SK-N-SH (cell line): ENCODE measurements at regions not wholly inside any gene's neighbourhood (a gene's known extent, or its start where the extent isn't known, plus 50 kb on each side); places are given as distances from the start of the nearest gene placed in this dataset.

Experiments
- CTCF ChIA-PET: fragments of 300-600, 350-600 bp; formaldehyde crosslinking; extraction: SDS; loops from one replicate; lab custom pipeline; 2021; lab: Yijun Ruan, JAX
- POLR2A ChIA-PET: fragments of 350-600 bp; sonication (Branson Sonifier 250); formaldehyde crosslinking; extraction: SDS; loops from one replicate; lab custom pipeline; 2020; ENCODE audit warnings: antibody characterized with exemption, inconsistent platforms; lab: Yijun Ruan, JAX
- DNase-seq: peaks from one replicate; pipeline ENCODE4 v3.0.0; 2012
- H2AFZ ChIP-seq: fragments of 200-600 bp; sonication (generic); 2 replicates; pipeline ENCODE4 v1.8.1; 2016; ENCODE audit warnings: antibody characterized with exemption, mild to moderate bottlenecking, low read depth
- H3F3A ChIP-seq: fragments of 200-600 bp; sonication (generic); replicated peaks from 2 replicates; pipeline ENCODE3; 2016; ENCODE audit warnings: antibody characterized with exemption, mild to moderate bottlenecking; ENCODE audit not compliant: insufficient read depth
- H3K27ac ChIP-seq, 2 experiments: fragments of 200-500 bp in 1 of 2; fragments of 200-600 bp in 1 of 2; sonication (Bioruptor generic) in 1 of 2; sonication (generic), shearing (Covaris generic) in 1 of 2; 2 replicates each; pipeline versions ENCODE4 v1.5.1 to v1.6.1; 2014 to 2016; ENCODE audit warnings: low read depth in 2 of 2, inconsistent platforms in 1 of 2, low read length in 1 of 2, mild to moderate bottlenecking in 1 of 2, mixed read lengths in 1 of 2
- H3K27me3 ChIP-seq: fragments of 200-600 bp; sonication (generic), shearing (Covaris generic); 2 replicates; pipeline ENCODE4 v1.6.1; 2016; ENCODE audit warnings: mixed run types; ENCODE audit not compliant: insufficient read depth
- H3K36me3 ChIP-seq, 2 experiments: fragments of 200-500 bp in 1 of 2; fragments of 200-600 bp in 1 of 2; sonication (Bioruptor generic) in 1 of 2; sonication (generic) in 1 of 2; replicated peaks in 1 of 2; 2 replicates each; pipeline versions ENCODE3 to v1.5.1; 2014 to 2016; ENCODE audit warnings: low read length in 1 of 2, mild to moderate bottlenecking in 1 of 2; ENCODE audit not compliant: insufficient read depth in 2 of 2, control insufficient read depth in 1 of 2
- H3K4me1 ChIP-seq, 2 experiments: fragments of 200-500 bp in 1 of 2; fragments of 200-600 bp in 1 of 2; sonication (Bioruptor generic) in 1 of 2; sonication (generic), shearing (Covaris generic) in 1 of 2; 2 replicates each; pipeline versions ENCODE4 v1.5.1 to v1.6.1; 2014 to 2016; ENCODE audit warnings: low read depth in 1 of 2, low read length in 1 of 2, mixed run types in 1 of 2; ENCODE audit not compliant: insufficient read depth in 2 of 2, control insufficient read depth in 1 of 2
- H3K4me2 ChIP-seq: fragments of 200-600 bp; sonication (generic), shearing (Covaris generic); 2 replicates; pipeline ENCODE4 v1.6.1; 2017; ENCODE audit warnings: mixed run types
- H3K4me3 ChIP-seq, 2 experiments: fragments of 200-500 bp in 1 of 2; fragments of 200-600 bp in 1 of 2; sonication (Bioruptor generic) in 1 of 2; sonication (generic), shearing (Covaris generic) in 1 of 2; 2 replicates each; pipeline versions ENCODE4 v1.5.1 to v1.8.1; 2014 to 2016; ENCODE audit warnings: low read depth in 2 of 2, inconsistent platforms in 1 of 2, low read length in 1 of 2, mild to moderate bottlenecking in 1 of 2, mixed read lengths in 1 of 2, moderate library complexity in 1 of 2
- H3K79me2 ChIP-seq: fragments of 200-600 bp; sonication (generic); 2 replicates; pipeline ENCODE4 v1.8.1; 2017; ENCODE audit warnings: mild to moderate bottlenecking; ENCODE audit not compliant: insufficient read depth
- H3K9ac ChIP-seq: fragments of 200-600 bp; sonication (generic); 2 replicates; pipeline ENCODE4 v1.6.1; 2017; ENCODE audit warnings: mixed run types
- H3K9me2 ChIP-seq: fragments of 200-600 bp; sonication (generic); 2 replicates; pipeline ENCODE4 v1.6.1; 2017; ENCODE audit warnings: mixed run types
- H3K9me3 ChIP-seq: fragments of 200-600 bp; sonication (generic); 2 replicates; pipeline ENCODE4 v1.6.1; 2017; ENCODE audit warnings: mixed run types, mild to moderate bottlenecking, moderate library complexity
- H4K20me1 ChIP-seq: fragments of 200-600 bp; sonication (generic); 2 replicates; pipeline ENCODE4 v1.6.1; 2017; ENCODE audit warnings: mild to moderate bottlenecking, mixed run types; ENCODE audit not compliant: insufficient read depth
- CTCF ChIP-seq: fragments of 200-600 bp; sonication (generic); IDR thresholded peaks from 2 replicates; pipeline ENCODE4 v1.6.1; 2017; ENCODE audit warnings: antibody characterized with exemption, mild to moderate bottlenecking, moderate library complexity
- EP300 ChIP-seq, 2 experiments: IDR thresholded peaks; 2 replicates each; pipeline versions ENCODE4 v1.4.0 to v1.6.1; 2012; ENCODE audit warnings: borderline replicate concordance in 1 of 2, low read depth in 1 of 2, low read length in 1 of 2
- EZH2phosphoT487 ChIP-seq: fragments of 200-600 bp; sonication (generic); IDR thresholded peaks from 2 replicates; pipeline ENCODE4 v1.6.1; 2017; ENCODE audit warnings: low read depth, mixed run types, mild to moderate bottlenecking, antibody characterized with exemption, moderate library complexity, borderline replicate concordance
- FOXJ3 ChIP-seq: sonication (generic); formaldehyde crosslinking; IDR thresholded peaks from 2 replicates; pipeline ENCODE4 v1.5.1; 2020; ENCODE audit warnings: mild to moderate bottlenecking, missing genetic modification reagents
- GABPA ChIP-seq: IDR thresholded peaks from 2 replicates; pipeline ENCODE4 v1.4.0; 2012; ENCODE audit warnings: low read depth, mild to moderate bottlenecking
- MEF2A ChIP-seq: IDR thresholded peaks from 2 replicates; pipeline ENCODE4 v1.4.0; 2012; ENCODE audit warnings: low read depth, borderline replicate concordance
- PBX3 ChIP-seq: IDR thresholded peaks from 2 replicates; pipeline ENCODE4; 2012
- RXRA ChIP-seq: IDR thresholded peaks from 2 replicates; pipeline ENCODE4 v1.4.0; 2012; ENCODE audit warnings: low read depth, mild to moderate bottlenecking, borderline replicate concordance
- SIN3A ChIP-seq: IDR thresholded peaks from 2 replicates; pipeline ENCODE4 v1.6.1; 2012; ENCODE audit warnings: low read depth, mild to moderate bottlenecking, low read length, moderate library complexity, borderline replicate concordance
- YY1 ChIP-seq: IDR thresholded peaks from 2 replicates; pipeline ENCODE4 v1.4.0; 2012; ENCODE audit warnings: low read depth, mild to moderate bottlenecking
- whole genome bisulfite sequencing: methylation state at CpG from one replicate; pipeline ENCODE4 v1.1.6; 2017; ENCODE audit warnings: low lambda C conversion rate; 5-methylcytosine and 5-hydroxymethylcytosine counted together

GRCh38 chr3:24683633-24684384 lies 189.2 kb upstream of the THRB start (continued):
- TF ChIP-seq CTCF: peak; percentile 70

GRCh38 chr3:24684506-24685023 lies 189.9 kb upstream of the THRB start:
- POLR2A ChIA-PET: no interaction called here
- H3K79me2 ChIP-seq: no peaks in the 10 kb centered on the region
- H3K9me3 ChIP-seq: no peaks in the 10 kb centered on the region
- H3K4me2 ChIP-seq: no peak overlapping the region
- H3F3A ChIP-seq: no peaks in the 10 kb centered on the region
- CTCF ChIA-PET: interaction anchor here (0.6 to 2.2 kb wide), 38 partner anchors 8 to 910 kb away, joined by 3 to 17 read pairs (median 4); no protein-coding TSS in a partner anchor
- no peaks in the 10 kb centered on the region for H4K20me1 ChIP-seq
- no peaks in the 10 kb centered on the region for H3K9me2 ChIP-seq
- no peak for TF ChIP-seq SIN3A
- TF ChIP-seq RXRA: no peak
- no peak for TF ChIP-seq FOXJ3 (CRISPR knock-in tag)
- no peak for TF ChIP-seq MEF2A
- TF ChIP-seq EP300 (IDR thresholded peaks at IDR 0.05; ENCODE audit: borderline replicate concordance in 1 of 2, low read depth in 1 of 2, low read length in 1 of 2): no peak
- no peak overlapping the region for H2AFZ ChIP-seq
- H3K27me3 ChIP-seq: no peaks in the 10 kb centered on the region
- H3K4me3 ChIP-seq: no peak overlapping the region
- H3K9ac ChIP-seq: no peak overlapping the region
- H3K4me1 ChIP-seq: no peaks in the 10 kb centered on the region; a peak in 1 of 4 replicates
- no peaks in the 10 kb centered on the region for H3K36me3 ChIP-seq
- 87% methylated on average over 6 of the region's 6 CpGs for WGBS
- no peak overlapping the region for H3K27ac ChIP-seq
- no peak for DNase-seq

GRCh38 chr3:24686808-24687207 lies 192.2 kb upstream of the THRB start:
- no peaks in the 10 kb centered on the region; the same call in 1 of the 2 replicates for H3K27me3 ChIP-seq
- no peak for DNase-seq
- H3F3A ChIP-seq: no peaks in the 10 kb centered on the region
- H3K4me1 ChIP-seq: no peaks in the 10 kb centered on the region; a peak in 1 of 4 replicates
- TF ChIP-seq PBX3 (no peak), YY1 (no peak), GABPA (no peak), RXRA (no peak), EZH2phosphoT487 (no peak)
- TF ChIP-seq, all 33 proteins: peak for 0
- no peaks in the 10 kb centered on the region for H3K9me2 ChIP-seq
- H3K4me3 ChIP-seq: no peak overlapping the region
- no peaks in the 10 kb centered on the region for H4K20me1 ChIP-seq
- H3K9ac ChIP-seq: no peak overlapping the region
- POLR2A ChIA-PET: no interaction called here
- H3K79me2 ChIP-seq: no peaks in the 10 kb centered on the region
- 10% methylated on average over 1 of the region's 1 CpG for WGBS
- no peak overlapping the region for H3K27ac ChIP-seq
- H3K4me2 ChIP-seq: no peak overlapping the region
- CTCF ChIA-PET: interaction anchor here (0.8 to 2.1 kb wide), 3 partner anchors 9 to 687 kb away, joined by 3 to 8 read pairs (median 3); no protein-coding TSS in a partner anchor
- H3K36me3 ChIP-seq: no peaks in the 10 kb centered on the region
- no peaks in the 10 kb centered on the region for H3K9me3 ChIP-seq
- no peak overlapping the region for H2AFZ ChIP-seq
